Astrocyte of the cerebellum (primary cell): ENCODE measurements at regions not wholly inside any gene's neighbourhood (a gene's known extent, or its start where the extent isn't known, plus 50 kb on each side); places are given as distances from the start of the nearest gene placed in this dataset.

Experiments
- DNase-seq: peaks from one replicate; pipeline ENCODE4 v3.0.0-alpha.2; 2011; ENCODE audit warnings: low read depth
- H3K4me3 ChIP-seq: 2 replicates; pipeline ENCODE4 v1.5.1; 2011; ENCODE audit warnings: mild to moderate bottlenecking, low read depth, low read length, moderate library complexity
- in situ Hi-C: cut with HindIII; loops from 2 replicates; pipeline ENCODE4 v1.10.0; 2017; ENCODE audit warnings: low sequenced_read_pairs
- TF ChIP-seq, protein P1 (sequence below): IDR thresholded peaks from 2 replicates; pipeline ENCODE4 v1.5.1; 2012; ENCODE audit warnings: low read length, low read depth, moderate library complexity, mild to moderate bottlenecking; ENCODE audit errors: missing control alignments

DNA sequence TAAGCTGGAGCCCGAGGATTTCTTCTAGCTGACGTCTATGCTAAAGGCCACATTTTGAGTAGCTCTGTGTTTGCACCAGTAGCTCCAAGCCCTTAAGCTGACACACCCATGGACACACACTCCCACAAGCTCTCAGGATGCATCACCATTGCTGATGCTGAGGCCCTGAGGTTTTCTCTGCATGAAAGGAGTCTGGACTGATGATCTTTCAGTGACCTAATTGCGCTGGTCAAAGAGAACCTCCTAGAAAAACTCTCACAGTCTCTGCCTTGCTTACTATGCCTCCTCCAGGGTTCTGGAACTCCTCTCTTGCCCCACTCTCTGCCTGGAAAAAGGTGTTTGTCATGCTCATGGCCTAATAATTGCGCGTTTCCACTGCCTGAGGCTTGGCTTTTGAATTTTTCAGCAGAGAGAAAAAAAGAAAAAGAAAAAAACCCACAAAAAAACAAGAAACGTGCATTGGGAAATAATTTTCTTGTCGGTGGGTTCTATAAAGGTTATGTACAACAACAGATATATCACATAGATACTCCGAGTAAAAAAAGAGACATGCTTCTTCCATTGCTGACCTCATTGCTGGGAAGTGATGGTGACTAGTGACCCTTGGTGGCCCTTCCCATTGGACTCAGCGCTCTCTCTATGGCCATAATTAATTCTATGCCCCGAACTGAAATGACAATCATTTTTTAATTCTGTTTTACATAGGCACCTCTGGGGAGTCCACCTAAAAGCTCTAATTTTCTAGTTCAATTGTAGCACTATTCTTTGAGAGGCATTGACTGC is 297.0 kb downstream of the TDRD15 start:
- DNase-seq: no peak
- TF ChIP-seq, protein P1, sequence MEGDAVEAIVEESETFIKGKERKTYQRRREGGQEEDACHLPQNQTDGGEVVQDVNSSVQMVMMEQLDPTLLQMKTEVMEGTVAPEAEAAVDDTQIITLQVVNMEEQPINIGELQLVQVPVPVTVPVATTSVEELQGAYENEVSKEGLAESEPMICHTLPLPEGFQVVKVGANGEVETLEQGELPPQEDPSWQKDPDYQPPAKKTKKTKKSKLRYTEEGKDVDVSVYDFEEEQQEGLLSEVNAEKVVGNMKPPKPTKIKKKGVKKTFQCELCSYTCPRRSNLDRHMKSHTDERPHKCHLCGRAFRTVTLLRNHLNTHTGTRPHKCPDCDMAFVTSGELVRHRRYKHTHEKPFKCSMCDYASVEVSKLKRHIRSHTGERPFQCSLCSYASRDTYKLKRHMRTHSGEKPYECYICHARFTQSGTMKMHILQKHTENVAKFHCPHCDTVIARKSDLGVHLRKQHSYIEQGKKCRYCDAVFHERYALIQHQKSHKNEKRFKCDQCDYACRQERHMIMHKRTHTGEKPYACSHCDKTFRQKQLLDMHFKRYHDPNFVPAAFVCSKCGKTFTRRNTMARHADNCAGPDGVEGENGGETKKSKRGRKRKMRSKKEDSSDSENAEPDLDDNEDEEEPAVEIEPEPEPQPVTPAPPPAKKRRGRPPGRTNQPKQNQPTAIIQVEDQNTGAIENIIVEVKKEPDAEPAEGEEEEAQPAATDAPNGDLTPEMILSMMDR: no peak
- H3K4me3 ChIP-seq: no peak overlapping the region
- in situ Hi-C loops: no loop called here

DNA sequence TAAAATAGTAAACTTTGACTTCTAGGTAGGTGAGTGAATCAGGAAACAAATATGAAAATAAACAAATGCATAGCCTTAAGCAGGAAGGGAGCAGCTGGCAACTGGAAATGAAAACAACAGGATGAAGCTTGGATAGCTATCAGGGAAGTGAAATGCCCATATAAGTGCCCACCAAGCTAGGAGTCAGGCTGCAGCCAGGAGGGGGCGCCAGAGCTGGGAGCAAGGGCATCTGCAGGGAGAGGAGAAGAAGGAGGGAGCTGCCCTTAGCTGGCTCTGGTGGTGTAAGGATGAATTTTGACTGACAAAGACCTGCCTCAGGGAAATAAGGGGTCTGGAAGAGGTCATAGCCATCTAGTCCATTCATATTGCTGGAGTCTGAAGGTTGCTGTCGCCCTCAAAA is 298.3 kb downstream of the TDRD15 start:
- H3K4me3 ChIP-seq: no peak overlapping the region
- in situ Hi-C loops: no loop called here
- no peak for DNase-seq
- TF ChIP-seq, protein P1: peak; percentile 30

DNA sequence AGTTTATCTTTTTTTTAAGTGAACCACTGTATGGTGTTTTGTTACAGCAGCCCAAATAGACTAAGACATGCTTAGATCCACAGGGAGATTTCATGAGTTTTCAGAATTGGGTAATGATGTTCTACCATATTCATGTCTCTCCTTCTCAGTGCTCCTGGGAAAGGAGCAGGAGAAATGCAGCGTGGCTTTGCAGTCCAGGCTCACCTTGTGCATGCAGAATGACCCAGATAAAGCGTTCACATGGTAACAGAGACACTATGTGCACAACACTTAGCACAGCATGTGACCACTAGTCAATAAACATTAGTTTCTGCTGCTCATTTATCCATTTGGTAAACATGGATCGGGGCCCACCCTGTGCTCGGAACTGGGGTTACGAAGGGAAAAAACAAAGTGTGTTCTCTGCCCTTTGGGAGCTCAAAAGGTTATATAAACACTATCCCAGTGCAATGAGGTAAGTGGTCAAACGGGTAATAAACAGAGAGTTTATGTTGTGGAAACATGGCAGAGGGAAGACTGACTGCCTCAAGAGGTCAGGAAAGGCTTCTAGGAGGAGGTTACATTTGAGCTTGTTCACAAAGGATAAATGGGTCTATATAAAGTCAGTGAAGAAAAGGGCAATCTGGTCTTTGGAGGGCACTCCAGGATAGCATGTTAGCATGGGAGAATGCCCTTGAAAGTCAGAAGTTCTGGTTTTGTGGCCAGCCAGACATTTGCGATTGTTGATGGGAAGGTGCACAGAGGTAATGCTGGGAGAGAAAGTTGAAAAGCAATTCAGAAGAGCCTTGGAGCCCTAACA is 299.2 kb downstream of the TDRD15 start:
- in situ Hi-C loops: no loop called here
- DNase-seq: no peak
- H3K4me3 ChIP-seq: no peak overlapping the region
- TF ChIP-seq, protein P1: no peak

DNA sequence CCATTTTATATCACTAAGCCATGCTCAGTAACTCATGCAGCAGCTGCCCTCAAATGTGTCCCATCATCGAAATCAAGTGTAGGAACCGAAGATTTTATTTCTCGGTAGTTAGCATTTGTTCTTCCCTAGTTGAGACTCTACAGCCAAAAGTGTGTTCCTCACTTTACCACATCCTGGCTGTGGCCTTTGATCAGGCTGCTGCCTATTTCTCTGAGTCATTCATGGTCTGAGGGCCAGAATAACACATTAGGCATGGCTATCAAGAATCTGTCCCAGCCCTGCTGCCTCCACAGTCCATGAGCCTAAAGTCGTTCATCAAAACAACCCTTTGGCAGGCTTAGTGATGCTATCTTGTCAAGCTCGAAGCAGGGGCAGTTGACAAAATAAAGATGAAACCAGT is 300.1 kb downstream of the TDRD15 start:
- TF ChIP-seq, protein P1: no peak
- DNase-seq: peak; percentile 52
- in situ Hi-C loops: no loop called here
- H3K4me3 ChIP-seq: no peak overlapping the region

DNA sequence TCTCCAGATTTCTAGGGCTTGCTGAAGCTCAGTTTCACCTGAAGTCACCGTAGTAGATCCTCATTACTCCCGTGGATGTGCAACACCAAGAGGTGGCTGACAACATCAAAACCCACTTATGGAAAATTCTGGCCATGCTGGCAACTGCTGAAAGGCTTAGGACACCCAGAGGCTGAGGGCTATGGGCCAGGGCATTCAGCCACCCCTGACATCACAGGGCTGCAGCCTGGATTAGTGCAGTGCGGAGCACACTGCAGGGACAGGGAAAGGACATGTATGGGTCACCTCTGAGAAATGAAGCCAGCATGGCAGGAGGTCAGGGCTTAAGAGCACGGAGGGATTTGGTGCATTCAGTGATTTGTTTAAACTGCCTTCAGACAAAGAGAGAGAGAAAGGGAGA is 300.6 kb downstream of the TDRD15 start:
- DNase-seq: no peak
- in situ Hi-C loops: no loop called here
- TF ChIP-seq, protein P1: no peak
- no peak overlapping the region for H3K4me3 ChIP-seq

DNA sequence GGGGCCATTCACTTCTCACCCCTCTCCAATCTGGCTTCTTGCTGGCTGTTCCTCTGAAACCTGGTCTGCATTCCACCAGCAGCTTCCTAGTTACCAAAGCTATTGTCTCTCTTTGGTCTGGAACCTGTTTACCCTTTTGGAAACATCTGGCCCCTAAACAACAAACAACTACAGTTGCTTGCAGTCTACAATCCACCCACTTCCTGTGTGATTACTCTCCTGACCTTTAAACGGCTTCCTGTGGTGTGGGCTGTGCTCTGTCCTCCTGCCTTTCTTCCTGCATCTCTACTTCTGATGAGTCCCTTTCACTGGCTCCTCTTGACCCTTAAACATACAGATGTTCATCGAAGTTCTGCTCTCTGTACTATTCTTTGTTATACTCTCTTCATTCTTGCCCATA is 303.8 kb downstream of the TDRD15 start:
- in situ Hi-C loops: no loop called here
- DNase-seq: no peak
- TF ChIP-seq, protein P1: no peak
- no peak overlapping the region for H3K4me3 ChIP-seq
